BLaER1 treated with 17β-estradiol and CSF1 and Interleukin-3, amounts not matched to agents 10 nM and 100 nM (cell line): ENCODE measurements at regions not wholly inside any gene's neighbourhood (a gene's known extent, or its start where the extent isn't known, plus 50 kb on each side); places are given as distances from the start of the nearest gene placed in this dataset.
"Not testable (repeated sequence)": the region's sequence is repeated elsewhere in the genome, so short reads cannot be mapped to it uniquely, and the experiment has no call there.

Experiments used
- H3K27ac ChIP-seq, 11 experiments: shearing (Covaris generic); formaldehyde crosslinking; 2 replicates each; pipeline ENCODE4 v1.8.1; 2022
- H3K27me3 ChIP-seq, 11 experiments: shearing (Covaris generic); formaldehyde crosslinking; 2 replicates each; pipeline ENCODE4 v1.8.1; 2022
- H3K36me3 ChIP-seq, 11 experiments: shearing (Covaris generic); formaldehyde crosslinking; 2 replicates each; pipeline ENCODE4 v1.8.1; 2022
- H3K4me1 ChIP-seq, 10 experiments: shearing (Covaris generic); formaldehyde crosslinking; 2 replicates each; pipeline ENCODE4 v1.8.1; 2022
- H3K4me2 ChIP-seq, 11 experiments: shearing (Covaris generic); formaldehyde crosslinking; 2 replicates each; pipeline ENCODE4 v1.8.1; 2022
- H3K4me3 ChIP-seq, 10 experiments: shearing (Covaris generic); formaldehyde crosslinking; 2 replicates each; pipeline ENCODE4 v1.8.1; 2022
- H3K9ac ChIP-seq, 11 experiments: shearing (Covaris generic); formaldehyde crosslinking; 2 replicates each; pipeline ENCODE4 v1.8.1; 2022
- H3K9me3 ChIP-seq, 11 experiments: shearing (Covaris generic); formaldehyde crosslinking; replicated peaks in 1 of 11; 2 replicates each; pipeline ENCODE4 v1.8.1; 2022
- H4K20me1 ChIP-seq, 11 experiments: shearing (Covaris generic); formaldehyde crosslinking; 2 replicates each; pipeline ENCODE4 v1.8.1; 2022
- Cebpa-rat ChIP-seq, 11 experiments: shearing (Covaris generic); IDR thresholded peaks; 2 replicates each; pipeline ENCODE4 v1.8.1; 2022

GRCh38 chr7:159335181-159335926 is 190.7 kb upstream of the VIPR2 start:
- H3K27me3 ChIP-seq, H3K9ac ChIP-seq, H3K27ac ChIP-seq, H4K20me1 ChIP-seq, H3K9me3 ChIP-seq, H3K36me3 ChIP-seq, H3K4me2 ChIP-seq, H3K4me1 ChIP-seq, H3K4me3 ChIP-seq: not testable (repeated sequence)

GRCh38 chr7:159332854-159333479 is 188.3 kb upstream of the VIPR2 start:
- not testable (repeated sequence) for H3K9ac ChIP-seq, H3K27ac ChIP-seq, H3K4me3 ChIP-seq, H3K36me3 ChIP-seq, H3K4me2 ChIP-seq, H4K20me1 ChIP-seq, H3K4me1 ChIP-seq, H3K27me3 ChIP-seq
- H3K9me3 ChIP-seq = peaks cover 16 to 22% (median 19%) of the 10 kb centered on the region in 11 experiments

DNA sequence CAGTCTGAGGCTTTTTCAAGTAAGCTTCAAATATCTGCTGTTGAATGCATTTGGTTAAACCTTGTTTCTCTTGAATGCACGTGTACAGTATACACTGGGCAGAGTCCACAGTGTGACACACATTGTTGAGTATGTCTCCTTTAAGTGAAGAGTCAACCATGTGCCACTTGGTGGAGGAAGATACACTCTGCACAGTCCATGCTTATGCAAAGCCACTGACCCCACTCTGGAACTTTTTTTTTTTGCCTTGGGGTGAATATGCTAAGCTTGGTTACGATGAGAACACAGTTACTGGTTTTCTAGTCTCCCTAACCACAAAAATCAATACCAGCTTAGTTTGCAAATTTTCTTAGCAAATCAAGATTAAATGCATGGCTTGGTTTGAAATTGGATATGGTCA is 186.8 kb upstream of the VIPR2 start:
- Histone ChIP-seq H4K20me1 (no peaks in the 10 kb centered on the region), H3K36me3 (no peaks in the 10 kb centered on the region), H3K9me3 (peaks cover 31 to 37% (median 35%) of the 10 kb centered on the region in 11 experiments), H3K27me3 (no peaks in the 10 kb centered on the region), H3K9ac (no peak overlapping the region), H3K4me2 (no peak overlapping the region), H3K4me1 (no peaks in the 10 kb centered on the region), H3K27ac (no peak overlapping the region), H3K4me3 (no peak overlapping the region)
- TF ChIP-seq Cebpa-rat (IDR thresholded peaks at IDR 0.05) = no peak

DNA sequence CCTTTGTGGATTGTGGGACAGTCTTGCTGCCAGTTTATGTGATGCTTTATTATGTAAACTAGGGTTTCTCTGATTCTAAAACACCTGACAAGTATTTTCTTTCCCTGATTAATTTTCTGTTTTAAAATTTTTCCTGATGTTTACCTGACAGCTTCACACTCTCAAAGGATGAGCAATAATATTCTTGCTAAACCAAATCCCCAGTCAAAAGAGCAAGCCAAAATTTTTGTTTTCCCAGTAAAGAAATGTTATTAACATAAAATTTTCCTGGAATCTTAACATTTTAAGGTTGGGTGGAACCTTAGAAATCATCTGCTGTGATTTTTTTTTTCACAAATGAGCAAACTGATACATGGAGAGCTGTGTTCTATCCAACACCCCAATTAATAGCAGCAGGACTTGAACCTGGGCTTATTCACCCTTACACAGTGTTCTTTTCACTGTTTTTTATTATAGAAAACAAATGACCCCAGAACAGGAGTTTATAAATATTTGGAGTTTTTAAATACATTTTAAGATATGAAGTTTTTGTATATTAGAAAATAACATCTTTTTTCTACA is 185.2 kb upstream of the VIPR2 start:
- H4K20me1 ChIP-seq = no peaks in the 10 kb centered on the region
- H3K4me3 ChIP-seq = no peak overlapping the region
- no peak overlapping the region for H3K4me2 ChIP-seq
- H3K9me3 ChIP-seq = peaks cover 28 to 40% (median 36%) of the 10 kb centered on the region in 11 experiments
- no peak overlapping the region for H3K9ac ChIP-seq
- H3K27ac ChIP-seq = no peak overlapping the region
- H3K4me1 ChIP-seq = no peaks in the 10 kb centered on the region
- no peaks in the 10 kb centered on the region for H3K27me3 ChIP-seq
- no peak for TF ChIP-seq Cebpa-rat (IDR thresholded peaks at IDR 0.05)
- H3K36me3 ChIP-seq = no peaks in the 10 kb centered on the region

DNA sequence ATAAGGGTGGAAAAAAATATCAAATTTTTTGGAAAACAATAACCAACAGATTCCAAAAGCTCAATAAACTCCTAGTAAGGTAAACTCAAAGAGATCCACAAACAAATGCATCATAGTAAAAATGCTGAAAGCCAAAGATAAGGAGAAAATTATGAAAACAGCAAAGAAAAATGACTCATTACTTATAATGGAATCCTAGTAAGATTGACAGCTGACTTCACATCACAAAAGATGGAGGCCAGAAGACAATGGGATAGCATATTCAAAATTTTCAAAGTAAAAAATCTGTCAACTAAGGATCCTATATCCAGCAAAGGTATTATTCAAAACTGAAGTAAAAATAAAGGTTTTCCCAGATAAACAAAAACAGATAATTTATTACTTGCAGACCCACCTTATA is 183.4 kb upstream of the VIPR2 start:
- H3K4me3 ChIP-seq = no peak overlapping the region
- no peaks in the 10 kb centered on the region for H4K20me1 ChIP-seq
- no peaks in the 10 kb centered on the region for H3K4me1 ChIP-seq
- peaks cover 28 to 40% (median 36%) of the 10 kb centered on the region in 11 experiments for H3K9me3 ChIP-seq
- TF ChIP-seq Cebpa-rat (IDR thresholded peaks at IDR 0.05) = no peak
- H3K27ac ChIP-seq = no peak overlapping the region
- H3K27me3 ChIP-seq = no peaks in the 10 kb centered on the region
- H3K4me2 ChIP-seq = no peak overlapping the region
- no peak overlapping the region for H3K9ac ChIP-seq
- H3K36me3 ChIP-seq = no peaks in the 10 kb centered on the region

DNA sequence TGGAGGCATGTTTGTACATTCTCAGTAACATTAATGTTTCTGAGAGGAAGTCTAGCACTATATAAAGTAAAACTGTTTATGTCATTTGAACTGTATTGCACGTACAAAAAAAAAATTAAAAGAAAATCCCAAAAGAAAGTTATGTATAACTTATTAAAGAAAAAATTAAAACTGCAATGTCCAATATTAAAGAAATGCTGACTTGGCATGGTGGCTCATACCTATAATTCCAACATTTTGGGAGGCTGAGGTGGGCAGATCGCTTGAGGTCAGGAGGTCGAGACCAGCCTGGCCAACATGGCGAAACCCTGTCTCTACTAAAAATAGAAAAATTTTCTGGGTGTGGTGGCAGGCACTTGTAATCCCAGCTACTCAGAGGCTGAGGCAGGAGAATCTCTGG is 178.7 kb upstream of the VIPR2 start:
- Histone ChIP-seq H3K27me3 (no peaks in the 10 kb centered on the region), H4K20me1 (no peaks in the 10 kb centered on the region), H3K4me3 (no peak overlapping the region), H3K4me1 (no peaks in the 10 kb centered on the region), H3K9ac (no peak overlapping the region), H3K4me2 (no peak overlapping the region), H3K36me3 (no peaks in the 10 kb centered on the region), H3K9me3 (peaks cover 27 to 36% (median 33%) of the 10 kb centered on the region in 11 experiments), H3K27ac (no peak overlapping the region)
- no peak for TF ChIP-seq Cebpa-rat (IDR thresholded peaks at IDR 0.05)

DNA sequence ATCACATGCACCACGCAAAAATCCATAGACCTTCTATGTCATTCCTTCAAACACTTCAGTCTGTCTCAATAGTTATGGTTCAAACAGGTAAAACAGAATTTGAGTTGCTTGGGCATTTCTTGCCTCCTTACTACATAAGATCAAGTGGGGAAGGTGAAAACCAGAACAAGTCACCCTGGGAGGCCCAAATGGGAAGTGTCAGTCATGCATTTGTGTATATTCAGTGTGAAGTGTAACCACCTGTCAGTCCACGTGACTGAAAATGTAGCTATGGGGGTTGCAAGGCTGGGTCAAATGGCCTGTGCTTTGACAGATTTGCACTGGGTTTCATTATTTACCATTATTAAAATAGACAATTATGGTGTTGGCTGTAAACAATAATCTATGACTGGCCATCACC is 176.6 kb upstream of the VIPR2 start:
- H3K4me1 ChIP-seq = no peaks in the 10 kb centered on the region
- no peaks in the 10 kb centered on the region for H4K20me1 ChIP-seq
- H3K4me2 ChIP-seq = no peak overlapping the region
- H3K27me3 ChIP-seq = no peaks in the 10 kb centered on the region
- no peak overlapping the region for H3K27ac ChIP-seq
- H3K9me3 ChIP-seq = peaks cover 21 to 33% (median 25%) of the 10 kb centered on the region in 11 experiments; a peak in 20 of 22 replicates
- H3K9ac ChIP-seq = no peak overlapping the region
- TF ChIP-seq Cebpa-rat (IDR thresholded peaks at IDR 0.05) = no peak
- H3K4me3 ChIP-seq = no peak overlapping the region
- H3K36me3 ChIP-seq = no peaks in the 10 kb centered on the region

DNA sequence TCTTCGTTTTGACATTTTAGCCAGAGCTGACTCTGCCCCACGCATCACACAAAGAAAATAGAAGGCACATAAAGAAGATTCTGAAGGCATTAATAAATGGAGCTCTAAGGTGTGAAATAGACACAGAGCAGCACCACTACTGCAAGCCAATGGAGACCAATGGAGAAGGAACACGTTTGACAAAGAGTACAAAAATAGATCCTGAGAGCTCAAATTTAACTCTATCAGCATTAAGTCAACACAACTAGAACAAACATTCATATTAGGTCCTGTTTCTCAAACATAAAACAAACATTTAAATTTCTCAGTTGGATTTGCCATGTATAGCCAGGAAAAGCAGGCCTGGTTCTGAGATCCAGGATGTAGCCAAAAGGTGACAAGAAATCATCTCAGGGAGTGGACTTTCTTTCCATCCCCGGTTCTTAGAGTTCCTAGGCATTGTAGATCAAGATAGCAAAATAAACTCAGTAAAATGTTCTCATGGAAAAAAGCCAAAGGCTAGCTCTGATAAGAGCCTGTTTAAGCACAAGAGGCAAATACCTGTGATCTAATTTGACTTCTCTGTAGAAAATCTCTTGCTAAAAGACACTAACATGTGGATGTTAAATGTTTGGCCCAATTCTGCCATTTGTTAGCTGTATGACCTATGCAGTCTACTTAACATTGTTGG is 174.2 kb upstream of the VIPR2 start:
- no peak for TF ChIP-seq Cebpa-rat (IDR thresholded peaks at IDR 0.05)
- peaks cover 15 to 29% (median 22%) of the 10 kb centered on the region in 11 experiments; a peak in 20 of 22 replicates for H3K9me3 ChIP-seq
- no peaks in the 10 kb centered on the region for H3K36me3 ChIP-seq
- no peaks in the 10 kb centered on the region for H3K4me1 ChIP-seq
- no peak overlapping the region for H3K27ac ChIP-seq
- no peaks in the 10 kb centered on the region for H3K27me3 ChIP-seq
- no peaks in the 10 kb centered on the region for H4K20me1 ChIP-seq
- H3K4me3 ChIP-seq = no peak overlapping the region
- no peak overlapping the region for H3K4me2 ChIP-seq
- H3K9ac ChIP-seq = no peak overlapping the region

GRCh38 chr7:159317294-159317693 is 172.6 kb upstream of the VIPR2 start:
- no peak for TF ChIP-seq Cebpa-rat (IDR thresholded peaks at IDR 0.05)
- Histone ChIP-seq H3K36me3 (no peaks in the 10 kb centered on the region), H3K4me3 (no peak overlapping the region)

More at GRCh38 chr7:159317294-159317693, 172.6 kb upstream of the VIPR2 start:
- H4K20me1 ChIP-seq = no peaks in the 10 kb centered on the region
- no peak overlapping the region for H3K27ac ChIP-seq
- no peaks in the 10 kb centered on the region for H3K4me1 ChIP-seq
- peaks cover 15 to 29% (median 22%) of the 10 kb centered on the region in 11 experiments; a peak in 20 of 22 replicates for H3K9me3 ChIP-seq
- H3K27me3 ChIP-seq = no peaks in the 10 kb centered on the region
- H3K4me2 ChIP-seq = no peak overlapping the region
- no peak overlapping the region for H3K9ac ChIP-seq
